ENCODE measurements at regions not wholly inside any gene's neighbourhood (a gene's known extent, or its start where the extent isn't known, plus 50 kb on each side); places are given as distances from the start of the nearest gene placed in this dataset.

GRCh38 chr16:6008670-6009069 lies 911.1 kb upstream of the EEF2KMT start:
- TF ChIP-seq EZH2 (IDR thresholded peaks at IDR 0.05) (no peak), POLR2AphosphoS5 (IDR thresholded peaks at IDR 0.05; ENCODE audit: borderline replicate concordance, low read depth, low read length) (no peak)

Measured in SK-N-MC (cell line).